GM12878 (cell line): ENCODE measurements at regions not wholly inside any gene's neighbourhood (a gene's known extent, or its start where the extent isn't known, plus 50 kb on each side); places are given as distances from the start of the nearest gene placed in this dataset.

ENCODE experiments used
- ATAC-seq: fragments of 200-7000 bp; cut with Tn5 transposase; 3 replicates; pipeline ENCODE4 v1.9.1; 2020; ENCODE audit warnings: mild to moderate bottlenecking, moderate library complexity
- BruUV-seq: library from RNA; stranded (reverse); fragments of 400-500 nt; replicated peaks from 2 replicates; lab custom pipeline; 2021; lab: Mats Ljungman, UMichigan
- CTCF ChIA-PET: fragments of 300-600 bp; sonication (Branson Sonifier 250); formaldehyde crosslinking; extraction: SDS; loops from one replicate; lab custom pipeline; 2021; ENCODE audit warnings: inconsistent platforms; lab: Yijun Ruan, JAX
- POLR2A ChIA-PET: fragments of 350-600 bp; formaldehyde crosslinking; extraction: SDS; loops from one replicate; lab custom pipeline; 2021; ENCODE audit warnings: inconsistent platforms; lab: Charles Lee
- RAD21 ChIA-PET: fragments of 300-600 bp; sonication (Branson Sonifier 250); formaldehyde crosslinking; loops from one replicate; lab custom pipeline; 2023; ENCODE audit warnings: antibody characterized with exemption; ENCODE audit not compliant: unreplicated experiment; lab: Charles Lee
- SMC1A ChIA-PET: fragments of 300-600 bp; sonication (Branson Sonifier 250); formaldehyde crosslinking; loops from one replicate; lab custom pipeline; 2023; ENCODE audit not compliant: unreplicated experiment, uncharacterized antibody; lab: Charles Lee
- DNase-seq: peaks from one replicate; pipeline ENCODE4 v3.0.0-alpha.2; 2011; ENCODE audit warnings: low read depth, low spot score
- FAIRE-seq: peaks from 3 replicates; lab custom pipeline; 2011; peaks lifted over from hg19 to GRCh38; lab: Jason Lieb, UNC
- H2AFZ ChIP-seq: 2 replicates; pipeline ENCODE4 v1.6.0; 2011; ENCODE audit warnings: low read depth, low read length, control low read depth; ENCODE audit not compliant: control insufficient read depth
- H3K27ac ChIP-seq: 2 replicates; pipeline ENCODE4 v1.5.1; 2011; ENCODE audit warnings: control low read depth; ENCODE audit not compliant: control insufficient read depth, insufficient read depth
- H3K27me3 ChIP-seq, 2 experiments: replicated peaks in 1 of 2; 2 replicates each; pipeline versions ENCODE4 v1.6.0 to v1.6.1; 2011; ENCODE audit warnings: low read length in 1 of 2; ENCODE audit not compliant: control insufficient read depth in 2 of 2, insufficient read depth in 2 of 2
- H3K36me3 ChIP-seq, 2 experiments: 2 replicates each; pipeline ENCODE4 v1.5.1; 2011; ENCODE audit warnings: low read length in 1 of 2; ENCODE audit not compliant: control insufficient read depth in 2 of 2, insufficient read depth in 2 of 2
- H3K4me1 ChIP-seq: 2 replicates; pipeline ENCODE4 v1.6.1; 2011; ENCODE audit warnings: mild to moderate bottlenecking, low read length, moderate library complexity, mixed read lengths; ENCODE audit not compliant: control insufficient read depth, insufficient read depth
- H3K4me2 ChIP-seq: 2 replicates; pipeline ENCODE4 v1.6.0; 2011; ENCODE audit warnings: control low read depth; ENCODE audit not compliant: control insufficient read depth, insufficient read depth
- H3K4me3 ChIP-seq: fragments of 200-600 bp; sonication (generic); 2 replicates; pipeline ENCODE4 v1.5.1; 2016
- H3K79me2 ChIP-seq: 2 replicates; pipeline ENCODE4 v1.6.0; 2011; ENCODE audit warnings: low read length; ENCODE audit not compliant: control insufficient read depth, insufficient read depth
- H3K9ac ChIP-seq: 2 replicates; pipeline ENCODE4 v1.8.0; 2011; ENCODE audit warnings: low read length, control low read depth, mixed read lengths; ENCODE audit not compliant: control insufficient read depth, insufficient read depth
- H3K9me3 ChIP-seq: replicated peaks from 3 replicates; pipeline ENCODE4 v1.5.1; 2011; ENCODE audit warnings: mild to moderate bottlenecking, low read length; ENCODE audit not compliant: control insufficient read depth, insufficient read depth
- H4K20me1 ChIP-seq: 2 replicates; pipeline ENCODE4 v1.6.0; 2011; ENCODE audit not compliant: control insufficient read depth, insufficient read depth
- ATF7 ChIP-seq: fragments of 450-650 bp; IDR thresholded peaks from 2 replicates; pipeline ENCODE4 v1.6.1; 2016; ENCODE audit warnings: low read depth, mild to moderate bottlenecking
- CBX3 ChIP-seq: fragments of 200-600 bp; sonication (generic); IDR thresholded peaks from 2 replicates; pipeline ENCODE4 v1.6.1; 2016; ENCODE audit warnings: low read depth, borderline replicate concordance
- EGR1 ChIP-seq, 2 experiments: IDR thresholded peaks; 1 replicate in 1 of 2; 2 replicates in 1 of 2; pipeline ENCODE4 v1.6.1; 2011 to 2012; ENCODE audit warnings: low read depth in 2 of 2, low read length in 2 of 2, borderline replicate concordance in 1 of 2, mild to moderate bottlenecking in 1 of 2, moderate library complexity in 1 of 2
- ETV6 ChIP-seq, 2 experiments: fragments of 450-650 bp in 1 of 2; IDR thresholded peaks in 1 of 2; conservative IDR thresholded peaks in 1 of 2; 2 replicates each; pipeline ENCODE4 v1.6.1; 2014; ENCODE audit warnings: antibody characterized with exemption in 1 of 2, borderline replicate concordance in 1 of 2, low read depth in 1 of 2, mild to moderate bottlenecking in 1 of 2, moderate library complexity in 1 of 2
- FOXK2 ChIP-seq: fragments of 450-650 bp; IDR thresholded peaks from 2 replicates; pipeline ENCODE4 v1.6.1; 2017; ENCODE audit warnings: mild to moderate bottlenecking, moderate library complexity
- IKZF1 ChIP-seq: fragments of 450-650 bp; conservative IDR thresholded peaks from 2 replicates; pipeline ENCODE4 v1.6.1; 2017; ENCODE audit warnings: antibody characterized with exemption, mild to moderate bottlenecking
- IRF3 ChIP-seq: fragments of 450-650 bp; IDR thresholded peaks from 2 replicates; pipeline ENCODE4 v1.6.1; 2014; ENCODE audit warnings: mild to moderate bottlenecking
- KAT2A ChIP-seq: conservative IDR thresholded peaks from 2 replicates; pipeline ENCODE4 v1.6.1; 2011; ENCODE audit warnings: low read depth, low read length; ENCODE audit not compliant: control insufficient read depth
- PAX5 ChIP-seq: IDR thresholded peaks from 2 replicates; pipeline ENCODE4 v1.6.1; 2011; ENCODE audit warnings: low read depth, low read length, borderline replicate concordance
- SKIL ChIP-seq: fragments of 450-650 bp; IDR thresholded peaks from 2 replicates; pipeline ENCODE4 v1.6.1; 2017; ENCODE audit warnings: mild to moderate bottlenecking, low read depth, inconsistent platforms; ENCODE audit not compliant: poor library complexity, severe bottlenecking
- TAF1 ChIP-seq: IDR thresholded peaks from 2 replicates; pipeline ENCODE4 v1.6.1; 2011; ENCODE audit warnings: mild to moderate bottlenecking, low read depth, low read length, borderline replicate concordance
- WGBS: methylation state at CpG from one replicate; pipeline ENCODE4 v1.1.6; 2016; ENCODE audit warnings: low lambda C conversion rate; ENCODE audit not compliant: insufficient replicate concordance, insufficient coverage; ENCODE audit errors: missing lambda C conversion rate; 5-methylcytosine and 5-hydroxymethylcytosine counted together
- in situ Hi-C: fragments of 300-500 bp; cut with MboI; formaldehyde crosslinking; loops from 9 replicates; pipeline ENCODE4 v1.14.3; 2018; ENCODE audit warnings: mixed read lengths
- intact Hi-C: fragments of 100-400 bp; cut with micrococcal nuclease; formaldehyde crosslinking; loops from one replicate; pipeline ENCODE4 v1.14.2; 2022; ENCODE audit not compliant: unreplicated experiment

GRCh38 chr5:147101659-147102369 is 133.0 kb upstream of the STK32A start:
- Histone ChIP-seq H3K4me2 (no peak overlapping the region), H3K9ac (no peak overlapping the region), H3K36me3 (no peaks in the 10 kb centered on the region), H4K20me1 (no peaks in the 10 kb centered on the region), H3K4me3 (no peak overlapping the region), H3K9me3 (no peaks in the 10 kb centered on the region), H3K4me1 (no peaks in the 10 kb centered on the region), H3K27me3 (no peaks in the 10 kb centered on the region), H3K27ac (no peak overlapping the region), H3K79me2 (no peaks in the 10 kb centered on the region), H2AFZ (no peak overlapping the region)
- WGBS = 48% methylated on average over 6 of the region's 6 CpGs
- in situ Hi-C loops = no loop called here
- ChIA-PET POLR2A (no interaction called here), CTCF (interaction anchor here (1.2 to 7.4 kb wide), 2 partner anchors 33 to 86 kb away, joined by 3 to 107 read pairs; no protein-coding TSS in a partner anchor), SMC1A (no interaction called here), RAD21 (interaction anchor here (1.0 kb wide), 1 partner anchor 87 kb away, joined by 6 read pairs; no protein-coding TSS in a partner anchor)
- FAIRE-seq (no peak), DNase-seq (no peak), ATAC-seq (no peak)
- TF ChIP-seq IRF3 (no peak), TAF1 (no peak), FOXK2 (no peak), EGR1 (IDR thresholded peaks at IDR 0.05; ENCODE audit: borderline replicate concordance in 1 of 2, low read depth in 2 of 2, low read length in 2 of 2) (no peak), ETV6 (conservative IDR thresholded peaks at IDR 0.05 in 1 of 2, IDR thresholded peaks at IDR 0.05 in 1 of 2; ENCODE audit: borderline replicate concordance in 1 of 2, low read depth in 1 of 2) (no peak)
- BruUV-seq = no TSS peak
- intact Hi-C loops = no loop called here

DNA sequence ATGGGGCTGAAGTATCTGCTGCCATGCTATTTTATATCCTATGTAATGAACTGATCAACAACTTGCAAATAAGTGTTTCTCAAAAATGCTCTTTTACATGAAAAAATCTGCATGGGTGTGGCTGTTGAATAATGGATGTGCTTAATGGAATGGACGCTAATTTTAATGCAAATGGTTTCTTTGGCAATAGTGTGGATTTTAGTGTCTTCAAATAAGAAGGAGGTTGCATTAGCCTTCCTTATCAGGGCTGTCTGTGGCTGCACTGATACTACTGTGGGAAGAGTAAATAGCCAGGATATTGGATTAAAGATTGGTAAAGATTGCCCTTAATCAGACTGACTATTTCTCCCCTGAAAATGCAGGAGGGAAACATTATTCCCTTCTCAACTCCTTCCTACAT is 121.9 kb upstream of the STK32A start:
- Histone ChIP-seq H3K4me3 (no peak overlapping the region), H3K4me1 (no peaks in the 10 kb centered on the region), H3K4me2 (no peak overlapping the region), H3K27ac (no peak overlapping the region), H2AFZ (no peak overlapping the region), H3K79me2 (no peaks in the 10 kb centered on the region), H3K36me3 (no peaks in the 10 kb centered on the region), H3K9ac (no peak overlapping the region), H3K27me3 (no peaks in the 10 kb centered on the region), H3K9me3 (no peaks in the 10 kb centered on the region), H4K20me1 (no peaks in the 10 kb centered on the region)
- ChIA-PET SMC1A (no interaction called here), CTCF (no interaction called here), POLR2A (no interaction called here), RAD21 (no interaction called here)
- in situ Hi-C loops (no loop called here), intact Hi-C loops (no loop called here)
- FAIRE-seq = no peak
- ATAC-seq = no peak
- no peak for DNase-seq
- no TSS peak for BruUV-seq
- 5% methylated on average over 1 of the region's 1 CpG for WGBS
- no peak for TF ChIP-seq PAX5
- TF ChIP-seq IKZF1 = no peak
- no peak for TF ChIP-seq ATF7
- no peak for TF ChIP-seq CBX3
- no peak for TF ChIP-seq KAT2A
- no peak for TF ChIP-seq SKIL
